Karpas-422 (cell line): ENCODE measurements at regions not wholly inside any gene's neighbourhood (a gene's known extent, or its start where the extent isn't known, plus 50 kb on each side); places are given as distances from the start of the nearest gene placed in this dataset.

ENCODE experiments used
- DNase-seq: peaks from one replicate; pipeline ENCODE4 v3.0.0-alpha.2; 2015
- H2AFZ ChIP-seq: fragments of 200-600 bp; sonication (generic); 2 replicates; pipeline ENCODE4 v1.6.1; 2014; ENCODE audit warnings: antibody characterized with exemption, low read length, mixed read lengths
- H3K27ac ChIP-seq: fragments of 200-600 bp; sonication (generic); 2 replicates; pipeline ENCODE4 v1.5.1; 2014; ENCODE audit warnings: mild to moderate bottlenecking, low read length, moderate library complexity
- H3K27me3 ChIP-seq: fragments of 200-600 bp; sonication (generic); 2 replicates; pipeline ENCODE4 v1.6.1; 2014; ENCODE audit warnings: low read length, mixed read lengths
- H3K36me3 ChIP-seq: fragments of 200-600 bp; sonication (generic); 2 replicates; pipeline ENCODE4 v1.6.1; 2014; ENCODE audit warnings: low read length, mixed read lengths; ENCODE audit not compliant: insufficient read depth
- H3K4me1 ChIP-seq: fragments of 200-600 bp; sonication (generic); 2 replicates; pipeline ENCODE4 v1.6.1; 2014; ENCODE audit warnings: mild to moderate bottlenecking, low read length, mixed read lengths
- H3K4me2 ChIP-seq: fragments of 200-600 bp; sonication (generic); 2 replicates; pipeline ENCODE4 v1.6.1; 2014; ENCODE audit warnings: low read length, low read depth, mild to moderate bottlenecking; ENCODE audit not compliant: poor library complexity, severe bottlenecking
- H3K4me3 ChIP-seq: fragments of 200-600 bp; sonication (generic); 2 replicates; pipeline ENCODE4 v1.5.1; 2014; ENCODE audit warnings: mild to moderate bottlenecking, antibody characterized with exemption, low read length, mixed read lengths
- H3K79me2 ChIP-seq: fragments of 200-600 bp; sonication (generic); 2 replicates; pipeline ENCODE4 v1.6.1; 2014; ENCODE audit warnings: mild to moderate bottlenecking, low read length, mixed read lengths
- H3K9ac ChIP-seq: fragments of 200-600 bp; sonication (generic); 2 replicates; pipeline ENCODE4 v1.6.0; 2014; ENCODE audit warnings: low read length
- H3K9me2 ChIP-seq: fragments of 200-600 bp; sonication (generic), shearing (Covaris generic); replicated peaks from 2 replicates; pipeline ENCODE4 v1.6.0; 2014; ENCODE audit warnings: mild to moderate bottlenecking, low read length, moderate library complexity; ENCODE audit not compliant: insufficient read depth
- H3K9me3 ChIP-seq: fragments of 300-700, 200-600 bp; sonication (generic); 2 replicates; pipeline ENCODE4 v1.6.1; 2014; ENCODE audit warnings: low read length, mixed read lengths
- H4K20me1 ChIP-seq: fragments of 200-600 bp; sonication (generic); 2 replicates; pipeline ENCODE4 v1.6.1; 2014; ENCODE audit warnings: mild to moderate bottlenecking, antibody characterized with exemption, low read length, low read depth; ENCODE audit not compliant: insufficient read depth

GRCh38 chr2:147641651-147642050, 203.2 kb upstream of the ACVR2A start:
- Histone ChIP-seq H3K9me2 (no peaks in the 10 kb centered on the region), H3K9ac (no peak overlapping the region), H3K9me3 (no peaks in the 10 kb centered on the region), H3K79me2 (no peaks in the 10 kb centered on the region), H3K4me3 (no peak overlapping the region), H2AFZ (no peak overlapping the region), H3K27ac (no peak overlapping the region), H3K36me3 (no peaks in the 10 kb centered on the region), H4K20me1 (no peaks in the 10 kb centered on the region), H3K27me3 (no peaks in the 10 kb centered on the region), H3K4me2 (no peak overlapping the region), H3K4me1 (no peaks in the 10 kb centered on the region)
- DNase-seq = no peak

DNA sequence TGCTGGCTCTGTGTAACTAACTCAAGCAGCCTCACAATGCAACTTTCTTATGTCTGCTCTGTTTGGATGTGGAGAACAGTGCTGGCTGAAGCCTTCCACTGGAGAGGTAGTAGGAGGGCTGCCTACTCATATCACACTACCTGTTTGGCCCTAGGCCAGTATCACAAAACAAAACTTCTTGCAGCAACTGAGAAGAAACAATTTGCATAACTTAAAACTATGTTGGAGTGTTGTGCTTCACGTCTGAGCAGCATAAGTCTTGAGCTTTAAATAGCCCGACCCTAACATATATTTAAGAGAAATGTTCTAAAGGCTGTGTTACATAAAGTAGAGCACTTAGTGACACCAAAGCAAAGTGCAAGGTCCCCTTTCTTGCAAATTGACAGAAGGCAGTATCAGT, 204.9 kb upstream of the ACVR2A start:
- Histone ChIP-seq H3K27ac (no peak overlapping the region), H3K79me2 (no peaks in the 10 kb centered on the region), H3K9me3 (no peaks in the 10 kb centered on the region), H3K36me3 (no peaks in the 10 kb centered on the region), H3K9ac (no peak overlapping the region), H3K4me1 (no peaks in the 10 kb centered on the region), H3K27me3 (no peaks in the 10 kb centered on the region), H4K20me1 (no peaks in the 10 kb centered on the region), H3K4me3 (no peak overlapping the region), H2AFZ (no peak overlapping the region), H3K4me2 (no peak overlapping the region), H3K9me2 (no peaks in the 10 kb centered on the region)
- DNase-seq = no peak

DNA sequence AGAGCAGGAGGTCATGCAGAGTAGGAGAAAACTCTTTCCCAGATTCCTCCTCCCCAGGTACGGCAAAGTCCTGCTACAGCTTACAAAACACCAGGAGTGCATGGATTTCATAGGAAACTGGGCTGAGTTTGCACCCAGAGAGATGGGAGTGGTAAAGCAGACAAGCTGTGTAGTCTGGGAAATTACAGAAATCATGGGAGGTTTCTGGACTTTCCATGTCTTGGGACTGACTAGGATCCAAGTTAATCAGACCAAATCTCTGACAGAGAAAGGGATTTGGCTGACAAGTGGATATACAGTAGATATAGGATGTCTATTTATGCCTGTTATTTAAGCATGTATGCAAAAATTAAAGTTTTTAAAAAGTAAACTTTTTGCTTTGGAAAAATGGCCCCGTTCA, 205.4 kb upstream of the ACVR2A start:
- no peak overlapping the region for H3K9ac ChIP-seq
- no peaks in the 10 kb centered on the region for H3K4me1 ChIP-seq
- no peak overlapping the region for H2AFZ ChIP-seq
- no peaks in the 10 kb centered on the region for H3K9me3 ChIP-seq
- H3K4me3 ChIP-seq = no peak overlapping the region
- no peak overlapping the region for H3K27ac ChIP-seq
- H3K4me2 ChIP-seq = no peak overlapping the region
- DNase-seq = no peak
- H3K9me2 ChIP-seq = no peaks in the 10 kb centered on the region
- H3K36me3 ChIP-seq = no peaks in the 10 kb centered on the region
- H3K27me3 ChIP-seq = no peaks in the 10 kb centered on the region
- no peaks in the 10 kb centered on the region for H4K20me1 ChIP-seq
- no peaks in the 10 kb centered on the region for H3K79me2 ChIP-seq

GRCh38 chr2:147636886-147637285, 207.9 kb upstream of the ACVR2A start:
- Histone ChIP-seq H3K4me3 (no peak overlapping the region), H3K4me2 (no peak overlapping the region), H3K36me3 (no peaks in the 10 kb centered on the region), H3K9me3 (no peaks in the 10 kb centered on the region), H3K9me2 (no peaks in the 10 kb centered on the region), H3K79me2 (no peaks in the 10 kb centered on the region), H3K9ac (no peak overlapping the region), H4K20me1 (no peaks in the 10 kb centered on the region), H2AFZ (no peak overlapping the region), H3K4me1 (no peaks in the 10 kb centered on the region), H3K27me3 (no peaks in the 10 kb centered on the region), H3K27ac (no peak overlapping the region)
- no peak for DNase-seq

- Histone ChIP-seq H3K36me3 (no peaks in the 10 kb centered on the region), H3K27ac (no peak overlapping the region), H3K9me3 (no peaks in the 10 kb centered on the region), H3K27me3 (no peaks in the 10 kb centered on the region), H2AFZ (no peak overlapping the region), H3K9me2 (no peaks in the 10 kb centered on the region), H4K20me1 (no peaks in the 10 kb centered on the region), H3K4me3 (no peak overlapping the region), H3K4me2 (no peak overlapping the region), H3K4me1 (no peaks in the 10 kb centered on the region), H3K79me2 (no peaks in the 10 kb centered on the region), H3K9ac (no peak overlapping the region)
- no peak for DNase-seq
Observed at GRCh38 chr2:147636238-147636882, 208.5 kb upstream of the ACVR2A start.

GRCh38 chr2:147634826-147635225, 210.0 kb upstream of the ACVR2A start:
- Histone ChIP-seq H3K4me1 (no peaks in the 10 kb centered on the region), H3K9ac (no peak overlapping the region), H3K27me3 (no peaks in the 10 kb centered on the region), H3K9me3 (no peaks in the 10 kb centered on the region), H3K27ac (no peak overlapping the region), H4K20me1 (no peaks in the 10 kb centered on the region), H2AFZ (no peak overlapping the region), H3K4me3 (no peak overlapping the region), H3K9me2 (no peaks in the 10 kb centered on the region), H3K36me3 (no peaks in the 10 kb centered on the region), H3K4me2 (no peak overlapping the region), H3K79me2 (no peaks in the 10 kb centered on the region)
- no peak for DNase-seq

GRCh38 chr2:147632198-147632597, 212.6 kb upstream of the ACVR2A start:
- Histone ChIP-seq H3K27me3 (no peaks in the 10 kb centered on the region), H3K9ac (no peak overlapping the region), H3K9me3 (no peaks in the 10 kb centered on the region), H3K79me2 (no peaks in the 10 kb centered on the region), H3K4me1 (no peaks in the 10 kb centered on the region), H4K20me1 (no peaks in the 10 kb centered on the region), H2AFZ (no peak overlapping the region), H3K36me3 (no peaks in the 10 kb centered on the region), H3K4me2 (no peak overlapping the region), H3K4me3 (no peak overlapping the region), H3K9me2 (no peaks in the 10 kb centered on the region), H3K27ac (no peak overlapping the region)
- no peak for DNase-seq

DNA sequence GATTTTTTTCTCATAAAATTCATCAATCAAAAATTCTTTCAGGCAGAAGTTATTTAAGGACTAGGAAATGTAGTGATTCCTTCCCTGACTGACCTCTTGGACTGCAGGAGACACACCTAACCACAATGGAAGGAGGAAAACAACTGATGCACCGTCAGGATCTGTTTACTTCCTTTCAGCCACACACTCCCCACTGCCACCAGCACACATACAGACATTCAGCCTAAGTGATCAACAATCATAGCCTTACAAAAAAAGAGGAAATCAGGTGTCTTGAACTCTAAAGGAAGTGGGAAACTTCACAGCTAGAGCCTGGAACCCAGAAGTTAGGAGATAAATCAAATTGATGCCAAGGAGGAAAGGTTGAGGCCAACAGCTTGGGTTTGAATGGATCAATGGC, 213.5 kb upstream of the ACVR2A start:
- H4K20me1 ChIP-seq = no peaks in the 10 kb centered on the region
- H3K9me3 ChIP-seq = no peaks in the 10 kb centered on the region
- H3K9ac ChIP-seq = no peak overlapping the region
- no peaks in the 10 kb centered on the region for H3K79me2 ChIP-seq
- no peak overlapping the region for H3K27ac ChIP-seq
- no peaks in the 10 kb centered on the region for H3K9me2 ChIP-seq
- no peak overlapping the region for H2AFZ ChIP-seq
- no peaks in the 10 kb centered on the region for H3K27me3 ChIP-seq
- no peaks in the 10 kb centered on the region for H3K4me1 ChIP-seq
- H3K36me3 ChIP-seq = no peaks in the 10 kb centered on the region
- no peak for DNase-seq
- H3K4me2 ChIP-seq = no peak overlapping the region
- no peak overlapping the region for H3K4me3 ChIP-seq

GRCh38 chr2:147630585-147630984, 214.2 kb upstream of the ACVR2A start:
- H3K36me3 ChIP-seq = no peaks in the 10 kb centered on the region
- H3K4me3 ChIP-seq = no peak overlapping the region
- H4K20me1 ChIP-seq = no peaks in the 10 kb centered on the region
- H3K27me3 ChIP-seq = no peaks in the 10 kb centered on the region
- no peak overlapping the region for H2AFZ ChIP-seq
- H3K27ac ChIP-seq = no peak overlapping the region
- no peaks in the 10 kb centered on the region for H3K9me2 ChIP-seq
- no peak overlapping the region for H3K4me2 ChIP-seq
- no peaks in the 10 kb centered on the region for H3K79me2 ChIP-seq
- no peak overlapping the region for H3K9ac ChIP-seq
- DNase-seq = no peak
- no peaks in the 10 kb centered on the region for H3K4me1 ChIP-seq
- no peaks in the 10 kb centered on the region for H3K9me3 ChIP-seq
